ENCODE measurements at regions not wholly inside any gene's neighbourhood (a gene's known extent, or its start where the extent isn't known, plus 50 kb on each side); places are given as distances from the start of the nearest gene placed in this dataset.
"Not testable (repeated sequence)": the region's sequence is repeated elsewhere in the genome, so short reads cannot be mapped to it uniquely, and the experiment has no call there.

GRCh38 chr1:218935408-218935807 is 238.3 kb upstream of the LYPLAL1 start:
- not testable (repeated sequence) for DNase-seq (ENCODE audit: low read depth)

- no peak for DNase-seq (ENCODE audit: low read depth)
These were observed 235.4 kb upstream of the LYPLAL1 start for GRCh38 chr1:218938259-218938658.

- no peak for DNase-seq (ENCODE audit: low read depth)
These were observed 234.6 kb upstream of the LYPLAL1 start for GRCh38 chr1:218939095-218939494.

- no peak for DNase-seq (ENCODE audit: low read depth)
These were observed 231.2 kb upstream of the LYPLAL1 start for GRCh38 chr1:218942431-218942830.

- DNase-seq (ENCODE audit: low read depth): no peak
These were observed 230.3 kb upstream of the LYPLAL1 start for GRCh38 chr1:218943371-218943770.

GRCh38 chr1:218945050-218945449 is 228.6 kb upstream of the LYPLAL1 start:
- no peak for DNase-seq (ENCODE audit: low read depth)

GRCh38 chr1:218946147-218946546 is 227.5 kb upstream of the LYPLAL1 start:
- no peak for DNase-seq (ENCODE audit: low read depth)

GRCh38 chr1:218948446-218948845 is 225.2 kb upstream of the LYPLAL1 start:
- DNase-seq (ENCODE audit: low read depth): no peak

- DNase-seq (ENCODE audit: low read depth): no peak
These were observed 220.3 kb upstream of the LYPLAL1 start for GRCh38 chr1:218953386-218953785.

- DNase-seq (ENCODE audit: low read depth): no peak
These were observed 215.7 kb upstream of the LYPLAL1 start for GRCh38 chr1:218957971-218958370.

- no peak for DNase-seq (ENCODE audit: low read depth)
These were observed 213.9 kb upstream of the LYPLAL1 start for GRCh38 chr1:218959784-218960183.

- no peak for DNase-seq (ENCODE audit: low read depth)
These were observed 209.1 kb upstream of the LYPLAL1 start for GRCh38 chr1:218964471-218965185.

GRCh38 chr1:218965821-218966220 is 207.9 kb upstream of the LYPLAL1 start:
- DNase-seq (ENCODE audit: low read depth): no peak

- DNase-seq (ENCODE audit: low read depth): no peak
These were observed 206.4 kb upstream of the LYPLAL1 start for GRCh38 chr1:218967254-218967653.

- DNase-seq (ENCODE audit: low read depth): peak; percentile 29
These were observed 205.8 kb upstream of the LYPLAL1 start for GRCh38 chr1:218967836-218968235.

GRCh38 chr1:218969006-218969405 is 204.7 kb upstream of the LYPLAL1 start:
- peak; percentile 54 for DNase-seq (ENCODE audit: low read depth)

- no peak for DNase-seq (ENCODE audit: low read depth)
These were observed 203.2 kb upstream of the LYPLAL1 start for GRCh38 chr1:218970397-218970990.

GRCh38 chr1:218971156-218971555 is 202.5 kb upstream of the LYPLAL1 start:
- no peak for DNase-seq (ENCODE audit: low read depth)

GRCh38 chr1:218980881-218981280 is 192.8 kb upstream of the LYPLAL1 start:
- no peak for DNase-seq (ENCODE audit: low read depth)

- no peak for DNase-seq (ENCODE audit: low read depth)
These were observed 191.2 kb upstream of the LYPLAL1 start for GRCh38 chr1:218982482-218982881.

- no peak for DNase-seq (ENCODE audit: low read depth)
These were observed 190.2 kb upstream of the LYPLAL1 start for GRCh38 chr1:218983433-218983832.

GRCh38 chr1:218983848-218984247 is 189.8 kb upstream of the LYPLAL1 start:
- DNase-seq (ENCODE audit: low read depth): no peak

- no peak for DNase-seq (ENCODE audit: low read depth)
These were observed 188.2 kb upstream of the LYPLAL1 start for GRCh38 chr1:218985424-218985984.

- no peak for DNase-seq (ENCODE audit: low read depth)
These were observed 186.9 kb upstream of the LYPLAL1 start for GRCh38 chr1:218986816-218987215.
